ENCODE measurements at regions not wholly inside any gene's neighbourhood (a gene's known extent, or its start where the extent isn't known, plus 50 kb on each side); places are given as distances from the start of the nearest gene placed in this dataset.

DNA sequence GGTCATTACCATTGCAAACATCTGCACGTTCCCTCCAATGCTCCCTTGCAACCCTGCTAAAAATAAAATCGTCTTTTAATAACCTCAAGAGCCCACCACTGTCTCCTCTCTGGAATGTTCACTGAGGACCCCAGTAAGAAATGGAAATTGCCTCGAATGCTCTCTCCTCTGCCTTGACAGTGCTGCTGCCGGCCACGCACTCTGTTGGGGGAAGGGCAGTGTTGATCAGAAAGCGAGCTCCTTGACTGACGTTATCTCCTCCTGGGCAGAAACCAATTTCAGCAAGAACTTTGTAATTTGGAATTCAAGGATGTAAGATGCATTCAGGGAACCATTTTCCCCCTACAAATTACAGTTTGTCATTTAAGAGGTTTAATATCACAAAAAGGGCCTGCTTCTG is 718.5 kb downstream of the UQCRFS1 start:
- TF ChIP-seq, protein P1, sequence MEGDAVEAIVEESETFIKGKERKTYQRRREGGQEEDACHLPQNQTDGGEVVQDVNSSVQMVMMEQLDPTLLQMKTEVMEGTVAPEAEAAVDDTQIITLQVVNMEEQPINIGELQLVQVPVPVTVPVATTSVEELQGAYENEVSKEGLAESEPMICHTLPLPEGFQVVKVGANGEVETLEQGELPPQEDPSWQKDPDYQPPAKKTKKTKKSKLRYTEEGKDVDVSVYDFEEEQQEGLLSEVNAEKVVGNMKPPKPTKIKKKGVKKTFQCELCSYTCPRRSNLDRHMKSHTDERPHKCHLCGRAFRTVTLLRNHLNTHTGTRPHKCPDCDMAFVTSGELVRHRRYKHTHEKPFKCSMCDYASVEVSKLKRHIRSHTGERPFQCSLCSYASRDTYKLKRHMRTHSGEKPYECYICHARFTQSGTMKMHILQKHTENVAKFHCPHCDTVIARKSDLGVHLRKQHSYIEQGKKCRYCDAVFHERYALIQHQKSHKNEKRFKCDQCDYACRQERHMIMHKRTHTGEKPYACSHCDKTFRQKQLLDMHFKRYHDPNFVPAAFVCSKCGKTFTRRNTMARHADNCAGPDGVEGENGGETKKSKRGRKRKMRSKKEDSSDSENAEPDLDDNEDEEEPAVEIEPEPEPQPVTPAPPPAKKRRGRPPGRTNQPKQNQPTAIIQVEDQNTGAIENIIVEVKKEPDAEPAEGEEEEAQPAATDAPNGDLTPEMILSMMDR (IDR thresholded peaks at IDR 0.05): no peak
- intact Hi-C loops (cut with DNase I): loop anchor here in 1 of 10 donors (5.0 kb wide), 1 partner anchor 808 kb away; no protein-coding TSS in a partner anchor
- Histone ChIP-seq H3K4me3 (no peak overlapping the region), H3K4me1 (no peaks in the 10 kb centered on the region), H3K9me3 (no peaks in the 10 kb centered on the region), H3K27me3 (peaks cover 0 to 11% (median 0%) of the 10 kb centered on the region in 7 donors), H3K27ac (no peak overlapping the region), H3K36me3 (no peaks in the 10 kb centered on the region)
- DNase-seq: no peak
- ATAC-seq: no peak
- 30 to 31% methylated on average over 7 of the region's 7 CpGs for WGBS, 2 donors

DNA sequence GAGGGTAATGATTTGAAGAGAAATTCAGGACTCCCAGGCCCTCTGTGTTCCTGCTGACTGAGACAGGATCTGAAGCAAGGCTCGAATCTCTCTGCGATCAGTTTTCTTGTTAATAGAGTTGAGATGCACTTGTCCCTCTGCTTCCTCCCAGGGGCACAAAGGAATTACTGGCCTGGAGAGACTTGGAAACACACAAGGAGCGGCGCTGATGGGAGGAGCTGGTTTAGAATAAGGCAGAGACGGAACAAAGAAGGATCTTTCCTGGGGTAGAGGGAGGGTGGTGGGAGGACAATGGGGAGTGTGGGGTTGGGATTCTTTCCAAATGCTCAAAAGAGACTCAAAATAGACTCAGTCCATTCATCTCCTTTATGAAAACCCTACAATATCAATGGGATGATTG is 719.1 kb downstream of the UQCRFS1 start:
- peaks cover 0 to 11% (median 0%) of the 10 kb centered on the region in 7 donors for H3K27me3 ChIP-seq
- H3K4me3 ChIP-seq: no peak overlapping the region
- H3K4me1 ChIP-seq: no peaks in the 10 kb centered on the region
- no peaks in the 10 kb centered on the region for H3K9me3 ChIP-seq
- no peak overlapping the region for H3K27ac ChIP-seq
- H3K36me3 ChIP-seq: no peaks in the 10 kb centered on the region
- DNase-seq (no peak), ATAC-seq (no peak)
- TF ChIP-seq, protein P1 (IDR thresholded peaks at IDR 0.05): no peak
- WGBS, 2 donors: 43 to 48% methylated on average over 5 of the region's 5 CpGs
- intact Hi-C loops (cut with DNase I): loop anchor here in 1 of 10 donors (5.0 kb wide), 1 partner anchor 808 kb away; no protein-coding TSS in a partner anchor

DNA sequence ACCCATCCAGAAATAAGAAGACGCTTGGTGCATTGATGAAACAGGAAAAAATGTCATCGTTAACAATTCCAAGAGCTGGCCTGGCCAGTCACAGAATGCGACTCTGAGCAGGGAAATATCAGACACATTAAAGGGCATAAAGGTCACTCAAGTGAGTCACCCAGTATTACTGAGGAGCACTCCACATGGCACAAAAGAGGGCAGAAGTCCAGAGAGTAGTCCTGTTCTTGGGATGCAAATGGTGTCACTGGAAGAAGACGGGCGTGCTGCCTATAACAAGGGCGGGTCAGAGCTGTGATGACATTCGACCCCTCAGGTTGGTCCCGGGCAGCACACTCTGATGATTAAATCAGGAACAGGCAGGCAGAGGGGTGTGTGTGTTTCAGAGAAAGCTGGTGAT is 720.3 kb downstream of the UQCRFS1 start:
- Histone ChIP-seq H3K27ac (no peak overlapping the region), H3K36me3 (no peaks in the 10 kb centered on the region), H3K4me3 (no peak overlapping the region), H3K9me3 (no peaks in the 10 kb centered on the region), H3K27me3 (peaks cover 0 to 11% (median 0%) of the 10 kb centered on the region in 7 donors), H3K4me1 (no peaks in the 10 kb centered on the region)
- TF ChIP-seq, protein P1 (IDR thresholded peaks at IDR 0.05): no peak
- ATAC-seq (no peak), DNase-seq (no peak)
- intact Hi-C loops (cut with DNase I): loop anchor here in 1 of 10 donors (5.0 kb wide), 1 partner anchor 810 kb away; no protein-coding TSS in a partner anchor
- 51 to 56% methylated on average over 8 of the region's 8 CpGs for WGBS, 2 donors

DNA sequence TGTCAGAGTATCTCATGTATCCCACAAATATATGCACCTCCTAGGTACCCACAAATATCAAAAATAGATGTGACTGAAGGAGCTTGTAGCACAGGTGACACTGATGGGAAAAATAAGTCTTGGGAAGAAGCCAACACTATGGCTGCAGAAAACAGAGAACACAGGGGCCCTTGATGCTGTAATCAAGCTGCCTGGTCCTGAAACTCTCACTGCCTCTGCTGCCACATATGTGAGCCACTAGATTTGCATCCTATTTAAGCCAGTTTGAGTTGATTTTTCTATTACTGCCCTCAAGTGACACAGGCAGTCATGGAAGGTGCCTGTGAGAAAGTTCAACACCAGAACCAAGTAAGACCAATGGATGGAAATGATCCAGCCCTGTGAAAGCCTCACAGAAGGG is 720.8 kb downstream of the UQCRFS1 start:
- intact Hi-C loops (cut with DNase I): loop anchor here in 1 of 10 donors (5.0 kb wide), 1 partner anchor 810 kb away; no protein-coding TSS in a partner anchor
- TF ChIP-seq, protein P1 (IDR thresholded peaks at IDR 0.05): no peak
- Histone ChIP-seq H3K27me3 (peaks cover 0 to 11% (median 0%) of the 10 kb centered on the region in 7 donors), H3K36me3 (no peaks in the 10 kb centered on the region), H3K9me3 (no peaks in the 10 kb centered on the region), H3K4me3 (no peak overlapping the region), H3K27ac (no peak overlapping the region), H3K4me1 (no peaks in the 10 kb centered on the region)
- DNase-seq (no peak), ATAC-seq (no peak)

Measured in heart right ventricle (tissue), 16 donors.